Large intestine (tissue), 3 donors: ENCODE measurements at regions not wholly inside any gene's neighbourhood (a gene's known extent, or its start where the extent isn't known, plus 50 kb on each side); places are given as distances from the start of the nearest gene placed in this dataset.
"Not testable (repeated sequence)": the region's sequence is repeated elsewhere in the genome, so short reads cannot be mapped to it uniquely, and the experiment has no call there.

ENCODE experiments used
- DNase-seq, 2 donors: peaks; one replicate each; pipeline versions ENCODE4 v3.0.0 to v3.0.0-alpha.2; 2013
- H3K27ac ChIP-seq: one replicate; pipeline ENCODE4 v1.5.1; 2013; ENCODE audit warnings: low read length
- H3K27me3 ChIP-seq: 2 replicates; pipeline ENCODE4 v1.6.1; 2013; ENCODE audit warnings: low read length; ENCODE audit not compliant: control insufficient read depth, insufficient read depth
- H3K36me3 ChIP-seq: 2 replicates; pipeline ENCODE4 v1.6.1; 2013; ENCODE audit warnings: low read length; ENCODE audit not compliant: control insufficient read depth, insufficient read depth
- H3K4me1 ChIP-seq: one replicate; pipeline ENCODE4 v1.6.1; 2013; ENCODE audit warnings: low read length; ENCODE audit not compliant: control insufficient read depth, insufficient read depth
- H3K4me3 ChIP-seq: one replicate; pipeline ENCODE4 v1.5.1; 2013; ENCODE audit warnings: low read length
- H3K9me3 ChIP-seq: one replicate; pipeline ENCODE4 v1.6.1; 2013; ENCODE audit warnings: mild to moderate bottlenecking, low read depth, low read length, moderate library complexity; ENCODE audit not compliant: control insufficient read depth
- WGBS: methylation state at CpG from one replicate; pipeline ENCODE4 v1.1.5; 2013; ENCODE audit warnings: low lambda C conversion rate; ENCODE audit not compliant: insufficient coverage; 5-methylcytosine and 5-hydroxymethylcytosine counted together

DNA sequence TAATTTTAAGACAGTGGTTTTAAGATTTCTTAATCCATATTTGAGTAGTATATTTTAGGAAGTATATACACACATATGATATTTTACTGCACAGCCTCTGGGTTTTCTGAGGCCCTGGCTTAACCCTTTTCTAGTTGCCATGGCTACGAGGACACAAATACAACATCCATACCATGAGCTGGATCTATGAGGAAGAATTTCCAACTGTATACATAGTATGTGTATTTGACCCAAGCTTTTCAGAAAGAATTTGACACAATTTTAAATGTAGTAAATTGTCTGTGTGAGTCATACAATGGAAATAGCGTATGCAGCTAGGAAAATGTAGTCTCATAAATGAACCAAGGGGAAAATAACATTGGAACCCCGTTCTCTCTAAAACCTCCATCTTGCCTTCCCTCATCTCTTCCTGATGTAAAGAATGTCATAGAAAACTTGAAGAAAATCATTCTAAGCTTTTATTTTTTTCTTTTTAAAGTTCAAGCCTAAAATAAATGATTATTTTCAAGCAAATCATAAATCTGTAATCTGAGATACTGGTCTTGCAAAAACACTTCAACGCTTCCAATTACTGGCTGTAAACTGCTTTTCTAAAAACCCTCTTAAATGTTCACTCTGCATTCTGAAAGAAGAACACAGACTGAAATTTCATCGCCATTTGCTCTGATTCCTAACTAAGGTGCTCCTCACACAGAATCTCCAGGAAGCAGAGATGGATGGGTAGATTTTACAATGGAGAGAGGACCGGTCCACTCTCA is 172.4 kb downstream of the LACC1 start:
- Histone ChIP-seq H3K27me3 (no peaks in the 10 kb centered on the region), H3K36me3 (no peaks in the 10 kb centered on the region), H3K27ac (peak overlapping the region; percentile 22), H3K4me1 (peaks cover 13% of the 10 kb centered on the region), H3K4me3 (no peak overlapping the region), H3K9me3 (no peaks in the 10 kb centered on the region)
- whole genome bisulfite sequencing: 87% methylated on average over 5 of the region's 6 CpGs
- peak; percentile 38 to 68 for DNase-seq

GRCh38 chr13:44052780-44053184 is 173.1 kb downstream of the LACC1 start:
- WGBS: no CpG with 5 or more reads among the region's 10 CpGs
- no peaks in the 10 kb centered on the region for H3K36me3 ChIP-seq
- H3K9me3 ChIP-seq: no peaks in the 10 kb centered on the region
- no peak for DNase-seq
- peaks cover 13% of the 10 kb centered on the region for H3K4me1 ChIP-seq
- H3K27ac ChIP-seq: peak overlapping the region; percentile 22
- H3K27me3 ChIP-seq: no peaks in the 10 kb centered on the region
- H3K4me3 ChIP-seq: no peak overlapping the region

- DNase-seq: no peak
- H3K27me3 ChIP-seq: no peaks in the 10 kb centered on the region
- H3K4me1 ChIP-seq: peaks cover 13% of the 10 kb centered on the region
- peak overlapping the region; percentile 22 for H3K27ac ChIP-seq
- H3K36me3 ChIP-seq: no peaks in the 10 kb centered on the region
- no CpG with 5 or more reads among the region's 5 CpGs for WGBS
- H3K4me3 ChIP-seq: no peak overlapping the region
- no peaks in the 10 kb centered on the region for H3K9me3 ChIP-seq
Measured at GRCh38 chr13:44053208-44053607, 173.5 kb downstream of the LACC1 start.

- no CpG with 5 or more reads among the region's 1 CpG for WGBS
- Histone ChIP-seq H3K27ac (no peak overlapping the region), H3K4me3 (no peak overlapping the region), H3K4me1 (peaks cover 13% of the 10 kb centered on the region), H3K36me3 (no peaks in the 10 kb centered on the region), H3K27me3 (no peaks in the 10 kb centered on the region), H3K9me3 (no peaks in the 10 kb centered on the region)
- no peak for DNase-seq
Measured at GRCh38 chr13:44054525-44054924, 174.8 kb downstream of the LACC1 start.

DNA sequence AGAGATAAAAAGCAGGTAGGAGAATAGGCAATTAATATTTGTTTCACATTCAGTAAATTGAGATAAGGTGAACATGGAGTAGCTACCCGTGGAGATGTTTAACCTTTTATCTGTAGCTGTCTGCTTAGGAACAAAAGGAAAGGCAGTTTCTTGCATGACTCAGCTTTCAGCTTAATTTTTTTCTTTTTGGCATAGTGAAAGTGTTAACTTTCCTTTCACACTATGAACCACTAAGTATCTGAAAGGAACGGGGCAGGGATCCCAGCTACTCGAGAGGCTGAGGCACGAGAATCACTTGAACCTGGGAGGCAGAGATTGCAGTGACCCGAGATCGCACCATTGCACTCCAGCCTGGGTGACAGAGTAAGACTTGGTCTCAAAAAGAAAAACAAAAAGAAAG is 176.0 kb downstream of the LACC1 start:
- H3K9me3 ChIP-seq, H3K4me3 ChIP-seq, H3K36me3 ChIP-seq, H3K27me3 ChIP-seq, H3K27ac ChIP-seq: not testable (repeated sequence)
- peak; percentile 18 to 64 for DNase-seq
- peaks cover 13% of the 10 kb centered on the region for H3K4me1 ChIP-seq
- 0% methylated on average over 1 of the region's 6 CpGs for WGBS

GRCh38 chr13:44058067-44058466 is 178.4 kb downstream of the LACC1 start:
- 68% methylated on average over 2 of the region's 4 CpGs for WGBS
- no peaks in the 10 kb centered on the region for H3K27me3 ChIP-seq
- H3K36me3 ChIP-seq: no peaks in the 10 kb centered on the region
- H3K4me3 ChIP-seq: no peak overlapping the region
- DNase-seq: no peak
- no peak overlapping the region for H3K27ac ChIP-seq
- no peaks in the 10 kb centered on the region for H3K9me3 ChIP-seq
- peaks cover 7% of the 10 kb centered on the region for H3K4me1 ChIP-seq

DNA sequence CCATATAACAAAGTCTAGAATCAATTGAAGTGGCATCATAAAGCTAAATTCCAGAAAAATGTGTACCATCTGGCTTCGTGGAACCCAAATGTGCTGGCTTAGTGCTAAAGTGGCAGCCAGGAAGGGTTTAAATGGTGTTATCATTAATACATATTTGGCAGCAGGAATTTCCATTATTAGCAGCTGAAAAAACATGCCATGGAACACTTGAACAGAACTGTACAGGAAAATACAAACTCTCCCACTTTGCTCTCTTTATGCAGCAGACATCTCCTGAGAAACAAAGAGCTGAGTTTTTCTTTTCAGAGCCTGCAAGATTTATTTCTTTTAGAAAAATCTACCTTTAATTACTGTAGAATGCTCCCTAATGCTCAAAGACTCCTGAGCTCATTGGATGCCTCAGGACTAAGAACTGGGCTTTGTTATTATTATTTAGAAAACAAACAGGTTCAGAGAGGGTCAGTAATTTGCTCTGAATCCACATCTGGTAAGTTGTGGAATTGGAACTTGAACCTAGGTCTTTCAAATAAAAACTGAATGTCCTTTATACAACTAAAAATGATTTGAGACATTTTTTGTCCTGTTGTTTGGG is 179.0 kb downstream of the LACC1 start:
- Histone ChIP-seq H3K36me3 (no peaks in the 10 kb centered on the region), H3K9me3 (no peaks in the 10 kb centered on the region), H3K27me3 (no peaks in the 10 kb centered on the region), H3K4me3 (no peak overlapping the region), H3K4me1 (peaks cover 7% of the 10 kb centered on the region), H3K27ac (no peak overlapping the region)
- DNase-seq: no peak
- WGBS: no CpG with 5 or more reads among the region's 1 CpG

- Histone ChIP-seq H3K27ac (no peak overlapping the region), H3K27me3 (no peaks in the 10 kb centered on the region), H3K4me3 (no peak overlapping the region), H3K9me3 (no peaks in the 10 kb centered on the region), H3K4me1 (no peaks in the 10 kb centered on the region), H3K36me3 (no peaks in the 10 kb centered on the region)
- no peak for DNase-seq
- no CpG with 5 or more reads among the region's 3 CpGs for WGBS
Measured at GRCh38 chr13:44061876-44062275, 182.2 kb downstream of the LACC1 start.

- H3K27ac ChIP-seq: no peak overlapping the region
- H3K4me3 ChIP-seq: no peak overlapping the region
- H3K27me3 ChIP-seq: no peaks in the 10 kb centered on the region
- H3K9me3 ChIP-seq: no peaks in the 10 kb centered on the region
- no peaks in the 10 kb centered on the region for H3K36me3 ChIP-seq
- DNase-seq: no peak
- no peaks in the 10 kb centered on the region for H3K4me1 ChIP-seq
- WGBS: no CpG with 5 or more reads among the region's 2 CpGs
Measured at GRCh38 chr13:44063467-44063866, 183.8 kb downstream of the LACC1 start.

DNA sequence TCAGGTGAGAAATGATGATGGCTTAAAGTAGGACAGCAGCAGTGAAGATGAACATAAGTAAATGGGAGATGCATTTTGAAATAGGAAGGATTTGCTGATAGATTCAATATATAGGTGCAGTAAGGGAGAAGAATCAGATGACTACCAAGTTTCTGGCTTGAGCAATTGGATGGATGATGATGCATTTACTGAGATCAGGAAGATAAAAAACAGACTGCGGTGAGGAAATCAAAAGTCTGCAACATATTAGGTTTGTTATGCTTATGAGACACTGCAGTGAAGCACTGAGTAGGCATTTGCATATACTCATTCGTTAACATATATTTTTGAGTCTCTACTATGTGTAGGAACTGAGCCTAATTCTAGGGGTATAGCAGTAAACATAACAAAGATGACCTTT is 184.2 kb downstream of the LACC1 start:
- no peak for DNase-seq
- H3K4me3 ChIP-seq: no peak overlapping the region
- no peaks in the 10 kb centered on the region for H3K27me3 ChIP-seq
- H3K4me1 ChIP-seq: no peaks in the 10 kb centered on the region
- H3K36me3 ChIP-seq: no peaks in the 10 kb centered on the region
- no peaks in the 10 kb centered on the region for H3K9me3 ChIP-seq
- H3K27ac ChIP-seq: no peak overlapping the region
- WGBS: 100% methylated on average over 1 of the region's 2 CpGs

GRCh38 chr13:44064357-44064756 is 184.7 kb downstream of the LACC1 start:
- no peaks in the 10 kb centered on the region for H3K36me3 ChIP-seq
- no peaks in the 10 kb centered on the region for H3K27me3 ChIP-seq
- no peak overlapping the region for H3K27ac ChIP-seq
- no peaks in the 10 kb centered on the region for H3K9me3 ChIP-seq
- no peak for DNase-seq
- H3K4me3 ChIP-seq: no peak overlapping the region
- H3K4me1 ChIP-seq: no peaks in the 10 kb centered on the region
- no CpG with 5 or more reads among the region's 2 CpGs for WGBS
